IMR-90 (cell line): ENCODE measurements at regions not wholly inside any gene's neighbourhood (a gene's known extent, or its start where the extent isn't known, plus 50 kb on each side); places are given as distances from the start of the nearest gene placed in this dataset.

ENCODE experiments used
- ATAC-seq: fragments of 200-7000 bp; cut with Tn5 transposase; 2 replicates; pipeline ENCODE4 v1.9.1; 2020; ENCODE audit warnings: low read depth, mild to moderate bottlenecking, moderate library complexity
- BruUV-seq: library from RNA; stranded (reverse); fragments of 400-500 nt; replicated peaks from 2 replicates; lab custom pipeline; 2021; lab: Mats Ljungman, UMichigan
- CTCF ChIA-PET: fragments of 300-600 bp; formaldehyde crosslinking; extraction: SDS; loops from one replicate; lab custom pipeline; 2021; ENCODE audit warnings: antibody characterized with exemption; lab: Yijun Ruan, JAX
- POLR2A ChIA-PET: fragments of 300-600 bp; sonication (Branson Sonifier 250); formaldehyde crosslinking; loops from one replicate; lab custom pipeline; 2022; ENCODE audit warnings: antibody characterized with exemption; ENCODE audit not compliant: unreplicated experiment; lab: Charles Lee
- DNase-seq: peaks from one replicate; pipeline ENCODE4 v3.0.0; 2013
- H2AFZ ChIP-seq: replicated peaks from 2 replicates; pipeline ENCODE3; 2013; ENCODE audit warnings: low read length, mild to moderate bottlenecking; ENCODE audit not compliant: poor library complexity
- H2AK5ac ChIP-seq: 2 replicates; pipeline ENCODE4 v1.6.1; 2013; ENCODE audit warnings: low read depth, low read length, inconsistent platforms
- H2AK9ac ChIP-seq: replicated peaks from 2 replicates; pipeline ENCODE3; 2013; ENCODE audit warnings: mild to moderate bottlenecking, low read depth, low read length, moderate library complexity; ENCODE audit not compliant: poor library complexity
- H2BK120ac ChIP-seq: 2 replicates; pipeline ENCODE4 v1.6.1; 2013; ENCODE audit warnings: low read depth, low read length, inconsistent platforms
- H2BK15ac ChIP-seq: 3 replicates; pipeline ENCODE4 v1.6.1; 2013; ENCODE audit warnings: low read depth, low read length, inconsistent platforms
- H2BK20ac ChIP-seq: 2 replicates; pipeline ENCODE4 v1.6.1; 2013; ENCODE audit warnings: low read depth, mild to moderate bottlenecking, inconsistent platforms, low read length, moderate library complexity
- H2BK5ac ChIP-seq: 2 replicates; pipeline ENCODE4 v1.6.1; 2013; ENCODE audit warnings: mild to moderate bottlenecking, low read depth, low read length, inconsistent platforms; ENCODE audit not compliant: poor library complexity, severe bottlenecking
- H3K14ac ChIP-seq: replicated peaks from 2 replicates; pipeline ENCODE4 v1.6.1; 2013; ENCODE audit warnings: low read depth, low read length, inconsistent platforms
- H3K18ac ChIP-seq: 2 replicates; pipeline ENCODE4 v1.6.1; 2013; ENCODE audit warnings: low read depth, low read length, control low read depth
- H3K23ac ChIP-seq: 2 replicates; pipeline ENCODE4 v1.6.1; 2013; ENCODE audit warnings: low read depth, low read length, inconsistent platforms
- H3K27ac ChIP-seq: 2 replicates; pipeline ENCODE4 v1.5.1; 2013; ENCODE audit warnings: mild to moderate bottlenecking, control low read depth, low read length; ENCODE audit not compliant: insufficient read depth
- H3K27me3 ChIP-seq: 2 replicates; pipeline ENCODE4 v1.6.1; 2013; ENCODE audit warnings: low read length; ENCODE audit not compliant: control insufficient read depth, insufficient read depth
- H3K36me3 ChIP-seq: 2 replicates; pipeline ENCODE4 v1.6.1; 2013; ENCODE audit warnings: low read length, mixed read lengths; ENCODE audit not compliant: control insufficient read depth, insufficient read depth
- H3K4ac ChIP-seq: 2 replicates; pipeline ENCODE4 v1.6.1; 2013; ENCODE audit warnings: low read depth, low read length, inconsistent platforms
- H3K4me1 ChIP-seq: 2 replicates; pipeline ENCODE4 v1.6.1; 2013; ENCODE audit warnings: low read length, mixed read lengths; ENCODE audit not compliant: control insufficient read depth, insufficient read depth
- H3K4me2 ChIP-seq: 2 replicates; pipeline ENCODE4 v1.6.1; 2013; ENCODE audit warnings: low read depth, mild to moderate bottlenecking, control low read depth, low read length, moderate library complexity
- H3K4me3 ChIP-seq: 2 replicates; pipeline ENCODE4 v1.5.1; 2013; ENCODE audit warnings: low read depth, mild to moderate bottlenecking, control low read depth, low read length, moderate library complexity; ENCODE audit not compliant: insufficient read depth
- H3K56ac ChIP-seq: 2 replicates; pipeline ENCODE4 v1.6.1; 2013; ENCODE audit warnings: low read length, inconsistent platforms; ENCODE audit not compliant: insufficient read depth; ENCODE audit errors: extremely low read depth
- H3K79me1 ChIP-seq, 2 experiments: 2 replicates each; pipeline ENCODE4 v1.6.1; 2013; ENCODE audit warnings: low read length in 2 of 2, inconsistent platforms in 1 of 2, low read depth in 1 of 2
- H3K9ac ChIP-seq: 2 replicates; pipeline ENCODE4 v1.6.1; 2013; ENCODE audit warnings: low read depth, low read length, control low read depth
- H3K9me1 ChIP-seq: 2 replicates; pipeline ENCODE4 v1.6.1; 2013; ENCODE audit warnings: low read length, inconsistent platforms; ENCODE audit not compliant: insufficient read depth
- H3K9me3 ChIP-seq: 2 replicates; pipeline ENCODE4 v1.6.1; 2013; ENCODE audit warnings: low read length; ENCODE audit not compliant: control insufficient read depth, insufficient read depth
- H4K20me1 ChIP-seq: 2 replicates; pipeline ENCODE4 v1.6.1; 2013; ENCODE audit warnings: low read length, inconsistent platforms; ENCODE audit not compliant: insufficient read depth
- H4K5ac ChIP-seq: 2 replicates; pipeline ENCODE4 v1.6.1; 2013; ENCODE audit warnings: mild to moderate bottlenecking, low read depth, low read length, control low read depth
- H4K8ac ChIP-seq, 2 experiments: 2 replicates each; pipeline ENCODE4 v1.6.1; 2013; ENCODE audit warnings: low read depth in 2 of 2, low read length in 2 of 2, control low read depth in 1 of 2, inconsistent platforms in 1 of 2
- H4K91ac ChIP-seq: 2 replicates; pipeline ENCODE4 v1.6.1; 2013; ENCODE audit warnings: low read depth, low read length, inconsistent platforms; ENCODE audit not compliant: insufficient read depth
- FOS ChIP-seq: fragments of 150-350 bp; IDR thresholded peaks from 2 replicates; pipeline ENCODE4 v1.6.1; 2016; ENCODE audit warnings: low read depth, low read length
- NFE2L2 ChIP-seq: fragments of 150-350 bp; IDR thresholded peaks from 2 replicates; pipeline ENCODE4 v1.6.1; 2016; ENCODE audit warnings: low read depth, mild to moderate bottlenecking, low read length
- WGBS, 2 experiments: methylation state at CpG; one replicate each; pipeline versions ENCODE4 v1.1.5 to v1.1.7; 2013; ENCODE audit warnings: missing lambda C conversion rate in 2 of 2; ENCODE audit not compliant: insufficient read length in 1 of 2; ENCODE audit errors: extremely low coverage in 2 of 2; 5-methylcytosine and 5-hydroxymethylcytosine counted together
- dilution Hi-C: fragments of 300-500 bp; cut with HindIII; formaldehyde crosslinking; loops from one replicate; pipeline ENCODE4 v1.14.3; 2018; ENCODE audit warnings: low sequenced_read_pairs; ENCODE audit not compliant: unreplicated experiment
- in situ Hi-C: fragments of 300-500 bp; cut with MboI; formaldehyde crosslinking; loops from 3 replicates; pipeline ENCODE4 v1.14.3; 2019; ENCODE audit warnings: low sequenced_read_pairs, inconsistent platforms, mixed read lengths
- intact Hi-C: fragments of 100-400 bp; cut with micrococcal nuclease; formaldehyde crosslinking; loops from 2 replicates; pipeline ENCODE4 v1.10.0; 2022

DNA sequence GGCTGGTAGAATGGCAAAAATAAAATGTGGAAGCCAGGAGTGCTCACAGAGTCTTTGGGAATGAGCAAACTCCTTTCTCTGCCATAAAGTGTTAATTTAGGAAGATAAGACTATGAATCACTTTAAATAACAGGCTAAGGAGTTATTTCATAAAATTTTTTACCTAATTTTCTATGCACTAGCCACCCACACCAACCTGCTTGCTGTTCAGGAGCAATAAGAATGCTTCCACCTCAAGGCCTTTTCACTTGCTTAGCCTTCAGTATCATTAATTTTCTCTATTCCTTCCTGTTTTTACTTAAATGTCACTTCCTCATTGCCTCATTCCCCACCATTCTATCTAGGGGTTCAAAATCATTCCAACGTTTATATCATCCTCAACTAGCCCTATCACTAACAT is 326.8 kb downstream of the CCER1 start:
- no peak overlapping the region for H3K9ac ChIP-seq
- TF ChIP-seq FOS (no peak), NFE2L2 (no peak)
- dilution Hi-C loops (no loop called here), in situ Hi-C loops (no loop called here), intact Hi-C loops (loop anchor here (10.0 kb wide), 1 partner anchor 923 kb away; the partner anchor contains the start of gene ATP2B1)
- DNase-seq: no peak
- no peak overlapping the region for H2BK15ac ChIP-seq
- no peak overlapping the region for H4K5ac ChIP-seq
- H3K9me1 ChIP-seq: no peaks in the 10 kb centered on the region
- no peak overlapping the region for H3K56ac ChIP-seq
- no peaks in the 10 kb centered on the region for H3K9me3 ChIP-seq
- no TSS peak for BruUV-seq
- H2BK20ac ChIP-seq: no peak overlapping the region
- no peaks in the 10 kb centered on the region for H3K79me1 ChIP-seq
- no peaks in the 10 kb centered on the region for H4K20me1 ChIP-seq
- ChIA-PET POLR2A (no interaction called here), CTCF (no interaction called here)
- no peak overlapping the region for H3K4ac ChIP-seq
- H3K27me3 ChIP-seq: no peaks in the 10 kb centered on the region
- no peak overlapping the region for H3K27ac ChIP-seq
- no peak overlapping the region for H2AK5ac ChIP-seq
- no peak overlapping the region for H3K23ac ChIP-seq
- no peak overlapping the region for H2BK120ac ChIP-seq
- no peak overlapping the region for H3K18ac ChIP-seq
- no CpG with 5 or more reads among the region's 1 CpG for WGBS, 2 experiments
- H3K14ac ChIP-seq: no peak overlapping the region
- peak overlapping the region; percentile 26 for H2BK5ac ChIP-seq
- no peaks in the 10 kb centered on the region for H3K36me3 ChIP-seq
- no peak overlapping the region for H4K91ac ChIP-seq
- ATAC-seq: no peak
- H3K4me1 ChIP-seq: 0 out of 2 replicates have a peak, but pooled peaks cover 2% of the 10 kb centered on the region
- no peak overlapping the region for H3K4me3 ChIP-seq
- H4K8ac ChIP-seq: no peak overlapping the region
- H3K4me2 ChIP-seq: no peak overlapping the region
- H2AFZ ChIP-seq: no peak overlapping the region
- H2AK9ac ChIP-seq: no peak overlapping the region
